ENCODE measurements at regions not wholly inside any gene's neighbourhood (a gene's known extent, or its start where the extent isn't known, plus 50 kb on each side); places are given as distances from the start of the nearest gene placed in this dataset.
A peak's percentile ranks its signal among the peaks of the same experiment; 100 is the strongest.

- no peak overlapping the region for H3K4me3 ChIP-seq (ENCODE audit: low read depth, low read length)
- no peak for DNase-seq (ENCODE audit: low read depth)
- no peak for TF ChIP-seq CTCF (IDR thresholded peaks at IDR 0.05; ENCODE audit: insufficient read depth, low read depth, low read length)
Measured at GRCh38 chr19:30653646-30654386, 281.6 kb downstream of the ZNF536 start.

GRCh38 chr19:30652751-30653150, 280.6 kb downstream of the ZNF536 start:
- TF ChIP-seq CTCF (IDR thresholded peaks at IDR 0.05; ENCODE audit: insufficient read depth, low read depth, low read length), result no peak
- no peak for DNase-seq (ENCODE audit: low read depth)
- H3K4me3 ChIP-seq (ENCODE audit: low read depth, low read length), result no peak overlapping the region

GRCh38 chr19:30651691-30652090, 279.5 kb downstream of the ZNF536 start:
- TF ChIP-seq CTCF (IDR thresholded peaks at IDR 0.05; ENCODE audit: insufficient read depth, low read depth, low read length), result no peak
- DNase-seq (ENCODE audit: low read depth), result no peak
- no peak overlapping the region for H3K4me3 ChIP-seq (ENCODE audit: low read depth, low read length)

- DNase-seq (ENCODE audit: low read depth), result no peak
- no peak for TF ChIP-seq CTCF (IDR thresholded peaks at IDR 0.05; ENCODE audit: insufficient read depth, low read depth, low read length)
- H3K4me3 ChIP-seq (ENCODE audit: low read depth, low read length), result no peak overlapping the region
Measured at GRCh38 chr19:30651066-30651465, 278.9 kb downstream of the ZNF536 start.

- DNase-seq (ENCODE audit: low read depth), result peak; percentile 49
- TF ChIP-seq CTCF (IDR thresholded peaks at IDR 0.05; ENCODE audit: insufficient read depth, low read depth, low read length), result peak; percentile 74
- no peak overlapping the region for H3K4me3 ChIP-seq (ENCODE audit: low read depth, low read length)
Measured at GRCh38 chr19:30649934-30650614, 277.9 kb downstream of the ZNF536 start.

- TF ChIP-seq CTCF (IDR thresholded peaks at IDR 0.05; ENCODE audit: insufficient read depth, low read depth, low read length), result no peak
- no peak for DNase-seq (ENCODE audit: low read depth)
- no peak overlapping the region for H3K4me3 ChIP-seq (ENCODE audit: low read depth, low read length)
Measured at GRCh38 chr19:30648866-30649862, 277.0 kb downstream of the ZNF536 start.

All from fibroblast of villous mesenchyme (primary cell).